Duodenal mucosa (tissue), 2 donors: ENCODE measurements at regions not wholly inside any gene's neighbourhood (a gene's known extent, or its start where the extent isn't known, plus 50 kb on each side); places are given as distances from the start of the nearest gene placed in this dataset.

ENCODE experiments used
- H3K27ac ChIP-seq: one replicate; pipeline ENCODE4 v1.7.0; 2013; ENCODE audit warnings: low read depth, low read length
- H3K27me3 ChIP-seq, 2 donors: one replicate each; pipeline ENCODE4 v1.7.0; 2013; ENCODE audit warnings: low read length in 2 of 2, control low read depth in 1 of 2; ENCODE audit not compliant: insufficient read depth in 2 of 2, control insufficient read depth in 1 of 2
- H3K36me3 ChIP-seq, 2 donors: one replicate each; pipeline ENCODE4 v1.7.0; 2013; ENCODE audit warnings: low read length in 2 of 2, control low read depth in 1 of 2; ENCODE audit not compliant: insufficient read depth in 2 of 2, control insufficient read depth in 1 of 2
- H3K4me1 ChIP-seq, 2 donors: one replicate each; pipeline ENCODE4 v1.7.0; 2013; ENCODE audit warnings: low read length in 2 of 2, control low read depth in 1 of 2; ENCODE audit not compliant: insufficient read depth in 2 of 2, control insufficient read depth in 1 of 2
- H3K4me3 ChIP-seq, 2 donors: one replicate each; pipeline ENCODE4 v1.7.0; 2013; ENCODE audit warnings: low read length in 2 of 2, low read depth in 1 of 2
- H3K9ac ChIP-seq, 2 donors: one replicate each; pipeline ENCODE4 v1.7.0; 2013; ENCODE audit warnings: low read length in 2 of 2, low read depth in 1 of 2
- H3K9me3 ChIP-seq, 2 donors: one replicate each; pipeline ENCODE4 v1.7.0; 2013; ENCODE audit warnings: low read length in 2 of 2, control low read depth in 1 of 2; ENCODE audit not compliant: control insufficient read depth in 1 of 2

GRCh38 chr13:80442609-80443008 is 101.7 kb upstream of the SPRY2 start:
- no peaks in the 10 kb centered on the region for H3K27me3 ChIP-seq
- H3K4me1 ChIP-seq: no peaks in the 10 kb centered on the region
- no peaks in the 10 kb centered on the region for H3K9me3 ChIP-seq
- H3K36me3 ChIP-seq: no peaks in the 10 kb centered on the region
- H3K4me3 ChIP-seq: no peak overlapping the region
- no peak overlapping the region for H3K9ac ChIP-seq
- H3K27ac ChIP-seq: no peak overlapping the region

- Histone ChIP-seq H3K4me3 (no peak overlapping the region), H3K27ac (no peak overlapping the region), H3K4me1 (no peaks in the 10 kb centered on the region), H3K9me3 (no peaks in the 10 kb centered on the region), H3K9ac (no peak overlapping the region), H3K27me3 (no peaks in the 10 kb centered on the region), H3K36me3 (no peaks in the 10 kb centered on the region)
Observed at GRCh38 chr13:80441968-80442367, 101.0 kb upstream of the SPRY2 start.

GRCh38 chr13:80438521-80438920 is 97.6 kb upstream of the SPRY2 start:
- H3K9me3 ChIP-seq: no peaks in the 10 kb centered on the region
- H3K27ac ChIP-seq: no peak overlapping the region
- H3K4me3 ChIP-seq: no peak overlapping the region
- H3K27me3 ChIP-seq: no peaks in the 10 kb centered on the region
- H3K9ac ChIP-seq: no peak overlapping the region
- H3K4me1 ChIP-seq: no peaks in the 10 kb centered on the region
- no peaks in the 10 kb centered on the region for H3K36me3 ChIP-seq

- no peaks in the 10 kb centered on the region for H3K9me3 ChIP-seq
- H3K27me3 ChIP-seq: no peaks in the 10 kb centered on the region
- no peak overlapping the region for H3K27ac ChIP-seq
- no peak overlapping the region for H3K4me3 ChIP-seq
- H3K9ac ChIP-seq: no peak overlapping the region
- H3K36me3 ChIP-seq: no peaks in the 10 kb centered on the region
- no peaks in the 10 kb centered on the region for H3K4me1 ChIP-seq
Observed at GRCh38 chr13:80437231-80437630, 96.3 kb upstream of the SPRY2 start.

- Histone ChIP-seq H3K4me3 (no peak overlapping the region), H3K27me3 (no peaks in the 10 kb centered on the region), H3K36me3 (no peaks in the 10 kb centered on the region), H3K4me1 (no peaks in the 10 kb centered on the region), H3K9me3 (no peaks in the 10 kb centered on the region), H3K27ac (no peak overlapping the region), H3K9ac (no peak overlapping the region)
Observed at GRCh38 chr13:80436571-80437169, 95.7 kb upstream of the SPRY2 start.

GRCh38 chr13:80430561-80430960 is 89.6 kb upstream of the SPRY2 start:
- Histone ChIP-seq H3K9ac (no peak overlapping the region), H3K36me3 (no peaks in the 10 kb centered on the region), H3K4me1 (no peaks in the 10 kb centered on the region), H3K9me3 (no peaks in the 10 kb centered on the region), H3K4me3 (no peak overlapping the region), H3K27ac (no peak overlapping the region), H3K27me3 (no peaks in the 10 kb centered on the region)

- Histone ChIP-seq H3K9me3 (peaks cover 0 to 8% of the 10 kb centered on the region in 2 donors), H3K36me3 (no peaks in the 10 kb centered on the region), H3K4me3 (no peak overlapping the region), H3K27ac (no peak overlapping the region), H3K9ac (no peak overlapping the region), H3K27me3 (no peaks in the 10 kb centered on the region), H3K4me1 (no peaks in the 10 kb centered on the region)
Observed at GRCh38 chr13:80428349-80429096, 87.6 kb upstream of the SPRY2 start.

GRCh38 chr13:80419416-80419815 is 78.5 kb upstream of the SPRY2 start:
- Histone ChIP-seq H3K9me3 (peaks cover 2 to 11% of the 10 kb centered on the region in 2 donors), H3K27ac (no peak overlapping the region), H3K4me3 (no peak overlapping the region), H3K27me3 (no peaks in the 10 kb centered on the region), H3K4me1 (no peaks in the 10 kb centered on the region), H3K9ac (no peak overlapping the region), H3K36me3 (no peaks in the 10 kb centered on the region)

GRCh38 chr13:80413611-80414010 is 72.7 kb upstream of the SPRY2 start:
- H3K9me3 ChIP-seq: peaks cover 0 to 2% of the 10 kb centered on the region in 2 donors
- H3K27ac ChIP-seq: no peak overlapping the region
- H3K27me3 ChIP-seq: no peaks in the 10 kb centered on the region
- no peak overlapping the region for H3K9ac ChIP-seq
- no peak overlapping the region for H3K4me3 ChIP-seq
- H3K36me3 ChIP-seq: no peaks in the 10 kb centered on the region
- H3K4me1 ChIP-seq: no peaks in the 10 kb centered on the region

GRCh38 chr13:80408270-80408669 is 67.3 kb upstream of the SPRY2 start:
- H3K36me3 ChIP-seq: no peaks in the 10 kb centered on the region
- no peaks in the 10 kb centered on the region for H3K4me1 ChIP-seq
- no peaks in the 10 kb centered on the region for H3K27me3 ChIP-seq
- no peak overlapping the region for H3K4me3 ChIP-seq
- H3K27ac ChIP-seq: no peak overlapping the region
- H3K9ac ChIP-seq: no peak overlapping the region
- H3K9me3 ChIP-seq: no peaks in the 10 kb centered on the region
